MM.1S (cell line): ENCODE measurements at regions not wholly inside any gene's neighbourhood (a gene's known extent, or its start where the extent isn't known, plus 50 kb on each side); places are given as distances from the start of the nearest gene placed in this dataset.

ENCODE experiments used
- DNase-seq: peaks from one replicate; pipeline ENCODE4 v3.0.0-alpha.2; 2015
- H2AFZ ChIP-seq: fragments of 300-600 bp; sonication (generic); 2 replicates; pipeline ENCODE4 v1.6.0; 2016; ENCODE audit warnings: antibody characterized with exemption, low read length
- H3F3A ChIP-seq: fragments of 300-600 bp; sonication (generic); 2 replicates; pipeline ENCODE4 v1.6.1; 2016; ENCODE audit warnings: mild to moderate bottlenecking, antibody characterized with exemption, low read length, moderate library complexity, mixed read lengths; ENCODE audit not compliant: insufficient read depth
- H3K27ac ChIP-seq: fragments of 300-600 bp; sonication (generic); 2 replicates; pipeline ENCODE4 v1.5.1; 2016; ENCODE audit warnings: mild to moderate bottlenecking, low read length
- H3K27me3 ChIP-seq: fragments of 300-600 bp; sonication (generic); replicated peaks from 2 replicates; pipeline ENCODE4 v1.6.0; 2016; ENCODE audit warnings: low read length; ENCODE audit not compliant: insufficient read depth
- H3K36me3 ChIP-seq: fragments of 300-600 bp; sonication (generic); replicated peaks from 2 replicates; pipeline ENCODE4 v1.6.1; 2016; ENCODE audit warnings: mild to moderate bottlenecking, low read length, mixed read lengths; ENCODE audit not compliant: insufficient read depth
- H3K4me1 ChIP-seq: fragments of 300-600 bp; sonication (generic); 2 replicates; pipeline ENCODE4 v1.6.1; 2016; ENCODE audit warnings: low read length, mixed read lengths
- H3K4me2 ChIP-seq: fragments of 300-600 bp; sonication (generic); 2 replicates; pipeline ENCODE4 v1.6.0; 2016; ENCODE audit warnings: low read depth, low read length
- H3K4me3 ChIP-seq: fragments of 300-600 bp; sonication (generic); 2 replicates; pipeline ENCODE4 v1.5.1; 2016; ENCODE audit warnings: low read length, mixed read lengths
- H3K79me2 ChIP-seq: fragments of 300-600 bp; sonication (generic); 2 replicates; pipeline ENCODE4 v1.6.1; 2016; ENCODE audit warnings: mixed run types, low read length, mixed read lengths
- H3K9ac ChIP-seq: fragments of 300-600 bp; sonication (generic); 2 replicates; pipeline ENCODE4 v1.6.1; 2016; ENCODE audit warnings: low read length, mixed read lengths
- H3K9me2 ChIP-seq: fragments of 300-600 bp; sonication (generic); replicated peaks from 2 replicates; pipeline ENCODE4 v1.6.1; 2016; ENCODE audit warnings: mild to moderate bottlenecking, low read length, mixed read lengths; ENCODE audit not compliant: insufficient read depth
- H3K9me3 ChIP-seq: fragments of 300-600 bp; sonication (generic); replicated peaks from 2 replicates; pipeline ENCODE4 v1.6.1; 2016; ENCODE audit warnings: mild to moderate bottlenecking, low read length, mixed read lengths; ENCODE audit not compliant: insufficient read depth
- H4K20me1 ChIP-seq: fragments of 300-600 bp; sonication (generic); 2 replicates; pipeline ENCODE4 v1.6.1; 2016; ENCODE audit warnings: mild to moderate bottlenecking, low read length, moderate library complexity, mixed read lengths; ENCODE audit not compliant: insufficient read depth
- EZH2 ChIP-seq: fragments of 300-600 bp; sonication (generic); optimal IDR thresholded peaks from 2 replicates; pipeline ENCODE3; 2017; ENCODE audit warnings: low read depth, mild to moderate bottlenecking, antibody characterized with exemption, low read length, mixed read lengths
- EZH2phosphoT487 ChIP-seq: fragments of 300-600 bp; sonication (generic); IDR thresholded peaks from 2 replicates; pipeline ENCODE4 v1.6.1; 2018; ENCODE audit warnings: antibody characterized with exemption, low read length
- TF ChIP-seq, protein P1 (sequence below): fragments of 300-600 bp; sonication (generic); IDR thresholded peaks from 2 replicates; pipeline ENCODE4 v1.5.1; 2016; ENCODE audit warnings: antibody characterized with exemption, low read length, mixed read lengths

DNA sequence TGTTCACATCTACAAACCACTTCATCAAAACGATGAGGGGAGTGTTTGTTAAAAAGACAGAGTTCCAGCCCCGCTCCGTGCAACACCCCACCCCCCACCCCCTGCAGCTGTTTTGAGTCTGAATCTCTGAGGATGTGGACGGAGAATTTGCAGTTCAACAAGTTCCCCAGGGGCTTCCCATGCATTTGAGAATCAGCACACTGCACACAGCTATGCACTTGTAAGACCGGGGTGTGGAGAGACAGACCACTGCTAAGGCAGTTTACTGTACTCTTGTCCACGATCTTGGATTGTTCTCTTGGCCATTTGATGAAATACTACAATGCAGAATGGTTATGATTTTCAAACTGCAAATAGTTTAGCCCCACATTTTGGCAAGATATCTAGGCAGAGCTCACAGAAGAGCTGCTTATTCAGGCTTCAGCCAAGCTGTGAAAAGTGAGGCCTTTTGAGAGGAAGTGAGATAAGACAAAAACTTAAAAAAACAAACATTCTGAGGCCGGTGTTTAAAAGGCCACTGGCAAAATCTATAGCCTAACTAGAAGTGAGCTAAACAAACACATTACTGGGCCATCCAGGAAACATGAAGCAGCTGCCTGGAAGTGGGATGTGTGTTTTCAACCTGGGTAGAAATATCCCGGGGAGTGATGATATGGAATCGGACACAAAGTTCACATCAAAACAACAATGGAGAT lies 308.2 kb upstream of the ADAMTS9 start:
- Histone ChIP-seq H4K20me1 (no peaks in the 10 kb centered on the region), H2AFZ (no peak overlapping the region), H3K9ac (no peak overlapping the region), H3K79me2 (no peaks in the 10 kb centered on the region), H3K4me1 (no peaks in the 10 kb centered on the region), H3K4me2 (no peak overlapping the region), H3K27me3 (no peaks in the 10 kb centered on the region), H3K9me3 (no peaks in the 10 kb centered on the region), H3K4me3 (no peak overlapping the region), H3K9me2 (no peaks in the 10 kb centered on the region), H3K27ac (no peak overlapping the region), H3K36me3 (no peaks in the 10 kb centered on the region), H3F3A (no peaks in the 10 kb centered on the region)
- no peak for DNase-seq
- TF ChIP-seq EZH2phosphoT487 (no peak), EZH2 (no peak)
- TF ChIP-seq, protein P1, sequence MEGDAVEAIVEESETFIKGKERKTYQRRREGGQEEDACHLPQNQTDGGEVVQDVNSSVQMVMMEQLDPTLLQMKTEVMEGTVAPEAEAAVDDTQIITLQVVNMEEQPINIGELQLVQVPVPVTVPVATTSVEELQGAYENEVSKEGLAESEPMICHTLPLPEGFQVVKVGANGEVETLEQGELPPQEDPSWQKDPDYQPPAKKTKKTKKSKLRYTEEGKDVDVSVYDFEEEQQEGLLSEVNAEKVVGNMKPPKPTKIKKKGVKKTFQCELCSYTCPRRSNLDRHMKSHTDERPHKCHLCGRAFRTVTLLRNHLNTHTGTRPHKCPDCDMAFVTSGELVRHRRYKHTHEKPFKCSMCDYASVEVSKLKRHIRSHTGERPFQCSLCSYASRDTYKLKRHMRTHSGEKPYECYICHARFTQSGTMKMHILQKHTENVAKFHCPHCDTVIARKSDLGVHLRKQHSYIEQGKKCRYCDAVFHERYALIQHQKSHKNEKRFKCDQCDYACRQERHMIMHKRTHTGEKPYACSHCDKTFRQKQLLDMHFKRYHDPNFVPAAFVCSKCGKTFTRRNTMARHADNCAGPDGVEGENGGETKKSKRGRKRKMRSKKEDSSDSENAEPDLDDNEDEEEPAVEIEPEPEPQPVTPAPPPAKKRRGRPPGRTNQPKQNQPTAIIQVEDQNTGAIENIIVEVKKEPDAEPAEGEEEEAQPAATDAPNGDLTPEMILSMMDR, result no peak

GRCh38 chr3:64993781-64994180 lies 306.0 kb upstream of the ADAMTS9 start:
- no peaks in the 10 kb centered on the region for H4K20me1 ChIP-seq
- H2AFZ ChIP-seq, result no peak overlapping the region
- no peak overlapping the region for H3K27ac ChIP-seq
- H3K9me2 ChIP-seq, result no peaks in the 10 kb centered on the region
- TF ChIP-seq EZH2phosphoT487, result no peak
- DNase-seq, result no peak
- H3K27me3 ChIP-seq, result no peaks in the 10 kb centered on the region
- no peaks in the 10 kb centered on the region for H3K4me1 ChIP-seq
- no peak overlapping the region for H3K4me3 ChIP-seq
- H3K36me3 ChIP-seq, result no peaks in the 10 kb centered on the region
- no peaks in the 10 kb centered on the region for H3K9me3 ChIP-seq
- H3K79me2 ChIP-seq, result no peaks in the 10 kb centered on the region
- no peaks in the 10 kb centered on the region for H3F3A ChIP-seq
- no peak overlapping the region for H3K4me2 ChIP-seq
- H3K9ac ChIP-seq, result no peak overlapping the region

DNA sequence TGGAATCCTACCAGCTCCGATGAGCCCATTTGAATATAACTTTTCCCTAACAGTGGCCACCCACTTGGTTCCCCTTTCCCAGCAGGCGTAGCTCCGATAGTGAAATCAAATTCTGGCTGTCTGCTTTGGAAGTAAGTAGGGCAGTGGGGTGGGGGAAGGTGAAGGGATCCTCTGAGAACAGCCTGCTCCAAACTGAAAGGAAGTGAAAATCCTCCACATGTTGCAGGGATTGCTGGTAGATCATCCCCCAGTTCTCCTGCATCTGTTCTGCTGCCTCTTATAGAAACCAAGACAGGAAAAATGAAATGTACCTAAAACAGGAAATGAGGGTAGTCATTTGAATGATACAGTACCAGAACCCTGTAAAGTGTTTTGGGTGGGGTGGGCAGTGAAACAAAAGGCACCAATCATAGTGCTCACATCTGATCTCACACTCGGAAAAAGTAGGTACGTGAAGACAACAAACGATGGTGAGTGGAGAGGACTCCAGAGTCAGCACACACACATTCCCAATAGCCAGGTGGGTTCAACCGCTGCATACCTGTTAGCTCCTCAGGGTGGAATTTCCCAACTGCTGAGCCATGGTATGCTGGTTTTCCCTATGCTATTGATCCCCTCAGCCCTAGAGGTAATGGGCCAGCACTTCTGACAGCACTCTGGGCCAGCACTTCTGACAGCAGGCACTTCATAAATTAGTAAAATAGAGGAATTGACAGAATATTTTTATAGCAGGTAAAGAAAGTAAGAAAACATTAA lies 304.9 kb upstream of the ADAMTS9 start:
- no peak overlapping the region for H2AFZ ChIP-seq
- H3K36me3 ChIP-seq, result no peaks in the 10 kb centered on the region
- no peak overlapping the region for H3K9ac ChIP-seq
- H3K79me2 ChIP-seq, result no peaks in the 10 kb centered on the region
- no peak overlapping the region for H3K4me2 ChIP-seq
- no peaks in the 10 kb centered on the region for H3K4me1 ChIP-seq
- no peak overlapping the region for H3K4me3 ChIP-seq
- no peaks in the 10 kb centered on the region for H3K9me2 ChIP-seq
- no peak overlapping the region for H3K27ac ChIP-seq
- DNase-seq, result no peak
- TF ChIP-seq, protein P1, result no peak
- TF ChIP-seq EZH2phosphoT487 (no peak), EZH2 (no peak)
- no peaks in the 10 kb centered on the region for H3K27me3 ChIP-seq
- no peaks in the 10 kb centered on the region for H3F3A ChIP-seq
- no peaks in the 10 kb centered on the region for H3K9me3 ChIP-seq
- H4K20me1 ChIP-seq, result no peaks in the 10 kb centered on the region

DNA sequence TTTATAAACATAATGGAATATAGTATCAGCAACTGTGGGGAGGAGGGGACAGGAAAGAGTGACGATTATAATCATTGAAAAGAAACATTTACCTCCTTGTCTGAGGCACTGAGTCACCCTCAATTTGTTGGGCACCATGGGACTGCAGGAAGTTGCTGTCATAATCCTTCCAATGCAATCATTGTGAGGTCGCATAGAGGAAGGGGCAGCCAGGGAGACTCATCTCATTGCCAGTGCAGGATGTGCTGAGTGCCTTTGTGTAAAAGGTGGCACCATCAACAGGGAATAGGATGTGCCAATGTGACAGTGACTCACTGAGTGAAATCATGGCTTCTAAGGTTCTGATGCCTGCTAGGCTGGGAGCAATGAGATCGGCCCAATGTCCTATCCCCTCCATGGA lies 300.4 kb upstream of the ADAMTS9 start:
- Histone ChIP-seq H3K9me3 (no peaks in the 10 kb centered on the region), H3K9ac (no peak overlapping the region), H3K4me2 (no peak overlapping the region), H2AFZ (no peak overlapping the region), H3K27ac (no peak overlapping the region), H3F3A (no peaks in the 10 kb centered on the region), H3K27me3 (no peaks in the 10 kb centered on the region), H4K20me1 (no peaks in the 10 kb centered on the region), H3K4me1 (no peaks in the 10 kb centered on the region), H3K4me3 (no peak overlapping the region), H3K79me2 (no peaks in the 10 kb centered on the region), H3K36me3 (no peaks in the 10 kb centered on the region), H3K9me2 (no peaks in the 10 kb centered on the region)
- no peak for TF ChIP-seq EZH2
- TF ChIP-seq EZH2phosphoT487, result no peak
- TF ChIP-seq, protein P1, result no peak
- DNase-seq, result no peak
